Cardiac muscle cell (in vitro differentiated cells and primary cell): ENCODE measurements at regions not wholly inside any gene's neighbourhood (a gene's known extent, or its start where the extent isn't known, plus 50 kb on each side); places are given as distances from the start of the nearest gene placed in this dataset.

Experiments used
- DNase-seq, 2 donors: peaks; one replicate each; pipeline versions ENCODE4 v3.0.0 to v3.0.0-alpha.2; 2010 to 2017; ENCODE audit warnings: low read depth in 1 of 2, low spot score in 1 of 2
- H3K27ac ChIP-seq: fragments of 200-600 bp; sonication (generic); 2 replicates; pipeline ENCODE4 v1.5.1; 2016
- H3K27me3 ChIP-seq: fragments of 200-600 bp; sonication (generic); 2 replicates; pipeline ENCODE4 v1.6.0; 2016; ENCODE audit warnings: control low read depth
- H3K36me3 ChIP-seq: fragments of 200-600 bp; sonication (generic); 2 replicates; pipeline ENCODE4 v1.5.1; 2016; ENCODE audit warnings: control low read depth
- H3K4me1 ChIP-seq: fragments of 200-600 bp; sonication (generic); 2 replicates; pipeline ENCODE4 v1.8.1; 2017; ENCODE audit warnings: low read depth, mild to moderate bottlenecking, mixed run types
- H3K4me3 ChIP-seq: fragments of 200-600 bp; sonication (generic); 2 replicates; pipeline ENCODE4 v1.5.1; 2016; ENCODE audit warnings: mild to moderate bottlenecking
- H3K9me3 ChIP-seq: fragments of 200-600 bp; sonication (generic); 2 replicates; pipeline ENCODE4 v1.5.1; 2017; ENCODE audit warnings: low read depth, mild to moderate bottlenecking, control low read depth
- CTCF ChIP-seq: IDR thresholded peaks from 2 replicates; pipeline ENCODE4 v1.5.1; 2012; ENCODE audit warnings: low read depth, mild to moderate bottlenecking, low read length

- no peak for TF ChIP-seq CTCF
- no peak overlapping the region for H3K27ac ChIP-seq
- peaks cover 92% of the 10 kb centered on the region for H3K27me3 ChIP-seq
- DNase-seq = peak in 1 of 2 donors; percentile 27
- no peak overlapping the region for H3K4me3 ChIP-seq
- H3K36me3 ChIP-seq = no peaks in the 10 kb centered on the region
- H3K9me3 ChIP-seq = no peaks in the 10 kb centered on the region
- peaks cover 5% of the 10 kb centered on the region for H3K4me1 ChIP-seq
Observed at GRCh38 chr3:44058022-44058867, 183.4 kb upstream of the TOPAZ1 start.

GRCh38 chr3:44058868-44059203 is 182.8 kb upstream of the TOPAZ1 start:
- DNase-seq = no peak
- H3K36me3 ChIP-seq = no peaks in the 10 kb centered on the region
- no peak overlapping the region for H3K4me3 ChIP-seq
- H3K9me3 ChIP-seq = no peaks in the 10 kb centered on the region
- peaks cover 5% of the 10 kb centered on the region for H3K4me1 ChIP-seq
- no peak overlapping the region for H3K27ac ChIP-seq
- TF ChIP-seq CTCF = no peak
- H3K27me3 ChIP-seq = peaks cover 91% of the 10 kb centered on the region

DNA sequence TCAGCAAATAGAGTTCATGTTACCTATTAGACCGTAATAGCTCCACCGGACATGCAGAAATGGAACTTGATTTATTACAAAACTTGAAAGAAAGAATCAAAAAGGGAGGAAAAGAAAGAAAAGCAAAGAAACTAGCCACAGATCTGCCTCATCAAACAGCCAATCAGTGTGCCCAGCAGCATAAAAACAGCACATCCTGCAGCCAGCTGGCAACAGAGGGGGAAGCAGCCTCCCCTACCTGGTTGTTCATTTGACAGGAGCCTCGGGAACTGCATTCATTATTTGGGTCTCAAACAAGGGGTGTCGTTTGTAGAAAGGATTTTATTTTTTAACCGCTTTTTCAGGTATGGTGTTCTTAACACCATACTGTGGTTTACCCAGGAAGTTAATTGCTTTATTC is 181.5 kb upstream of the TOPAZ1 start:
- Histone ChIP-seq H3K27me3 (peaks cover 82% of the 10 kb centered on the region), H3K36me3 (no peaks in the 10 kb centered on the region), H3K4me3 (no peak overlapping the region), H3K27ac (no peak overlapping the region), H3K4me1 (peaks cover 12% of the 10 kb centered on the region), H3K9me3 (no peaks in the 10 kb centered on the region)
- no peak for TF ChIP-seq CTCF
- no peak for DNase-seq

GRCh38 chr3:44061268-44061667 is 180.4 kb upstream of the TOPAZ1 start:
- TF ChIP-seq CTCF = no peak
- peaks cover 71% of the 10 kb centered on the region for H3K27me3 ChIP-seq
- H3K27ac ChIP-seq = no peak overlapping the region
- no peaks in the 10 kb centered on the region for H3K9me3 ChIP-seq
- H3K4me3 ChIP-seq = no peak overlapping the region
- DNase-seq = no peak
- H3K36me3 ChIP-seq = no peaks in the 10 kb centered on the region
- peaks cover 16% of the 10 kb centered on the region for H3K4me1 ChIP-seq

DNA sequence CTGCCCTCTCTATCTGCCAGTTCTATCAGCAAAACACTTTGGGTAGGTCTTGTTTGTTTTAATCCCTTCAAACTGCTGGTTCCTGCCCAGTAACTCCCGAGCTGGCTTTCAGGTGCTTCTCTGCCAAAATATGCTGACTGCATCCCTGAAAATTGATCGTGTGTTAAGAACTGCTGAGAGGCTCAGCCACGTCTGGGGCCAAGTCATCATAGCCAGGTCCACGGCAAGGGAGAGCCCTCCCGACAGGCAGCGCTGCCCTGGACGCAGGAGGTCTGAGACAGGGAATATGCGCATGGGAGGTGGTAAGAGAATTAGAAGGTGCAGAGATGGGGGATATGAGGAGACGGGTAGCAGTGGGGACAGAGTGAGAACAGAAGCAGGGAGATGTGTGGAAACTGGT is 179.7 kb upstream of the TOPAZ1 start:
- Histone ChIP-seq H3K4me1 (peaks cover 16% of the 10 kb centered on the region), H3K27ac (no peak overlapping the region), H3K27me3 (peaks cover 66% of the 10 kb centered on the region), H3K4me3 (no peak overlapping the region), H3K36me3 (no peaks in the 10 kb centered on the region), H3K9me3 (no peaks in the 10 kb centered on the region)
- no peak for TF ChIP-seq CTCF
- no peak for DNase-seq
